Osteoblast (primary cell): ENCODE measurements at regions not wholly inside any gene's neighbourhood (a gene's known extent, or its start where the extent isn't known, plus 50 kb on each side); places are given as distances from the start of the nearest gene placed in this dataset.

Experiments used
- DNase-seq: peaks from one replicate; pipeline ENCODE4 v3.0.0; 2011; ENCODE audit warnings: low spot score, mixed read lengths; ENCODE audit not compliant: insufficient read length; ENCODE audit errors: missing footprints
- H2AFZ ChIP-seq: 2 replicates; pipeline ENCODE4 v1.6.0; 2011; ENCODE audit warnings: mild to moderate bottlenecking, low read length
- H3K27ac ChIP-seq: 2 replicates; pipeline ENCODE4 v1.5.1; 2011; ENCODE audit warnings: mild to moderate bottlenecking, low read depth, low read length, moderate library complexity
- H3K27me3 ChIP-seq: 2 replicates; pipeline ENCODE4 v1.6.0; 2012; ENCODE audit warnings: mild to moderate bottlenecking, control low read depth, inconsistent platforms, low read length, moderate library complexity; ENCODE audit not compliant: insufficient read depth
- H3K36me3 ChIP-seq: 2 replicates; pipeline ENCODE4 v1.5.1; 2011; ENCODE audit warnings: mild to moderate bottlenecking, low read length, control low read depth, moderate library complexity; ENCODE audit not compliant: insufficient read depth
- H3K4me1 ChIP-seq: 2 replicates; pipeline ENCODE4 v1.5.1; 2011; ENCODE audit warnings: mild to moderate bottlenecking, low read length, control low read depth, moderate library complexity; ENCODE audit not compliant: insufficient read depth
- H3K4me2 ChIP-seq: 2 replicates; pipeline ENCODE4 v1.6.0; 2011; ENCODE audit warnings: mild to moderate bottlenecking, low read length; ENCODE audit not compliant: insufficient read depth
- H3K4me3 ChIP-seq: fragments of 200-600 bp; sonication (generic); 3 replicates; pipeline ENCODE4 v1.5.1; 2012; ENCODE audit warnings: mild to moderate bottlenecking, low read length, inconsistent platforms; ENCODE audit not compliant: insufficient read depth
- H3K79me2 ChIP-seq: 2 replicates; pipeline ENCODE4 v1.6.0; 2012; ENCODE audit warnings: mild to moderate bottlenecking, low read length, control low read depth, inconsistent platforms; ENCODE audit not compliant: insufficient read depth
- H3K9me3 ChIP-seq: 2 replicates; pipeline ENCODE4 v1.5.1; 2011; ENCODE audit warnings: low read depth, low read length, control low read depth
- H4K20me1 ChIP-seq: 2 replicates; pipeline ENCODE4 v1.6.0; 2012; ENCODE audit warnings: mild to moderate bottlenecking, low read length, control low read depth; ENCODE audit not compliant: insufficient read depth
- CTCF ChIP-seq: IDR thresholded peaks from 2 replicates; pipeline ENCODE4 v1.5.1; 2011; ENCODE audit warnings: mild to moderate bottlenecking, low read depth, low read length, moderate library complexity; ENCODE audit errors: extremely low read depth

GRCh38 chr6:9851006-9851405 is 563.9 kb downstream of the TFAP2A start:
- Histone ChIP-seq H3K4me2 (no peak overlapping the region), H3K4me1 (no peaks in the 10 kb centered on the region), H3K9me3 (peaks cover 6% of the 10 kb centered on the region), H4K20me1 (no peaks in the 10 kb centered on the region), H3K27ac (no peak overlapping the region), H2AFZ (no peak overlapping the region), H3K27me3 (no peaks in the 10 kb centered on the region), H3K36me3 (no peaks in the 10 kb centered on the region), H3K4me3 (no peak overlapping the region), H3K79me2 (no peaks in the 10 kb centered on the region)
- no peak for TF ChIP-seq CTCF
- DNase-seq = no peak

DNA sequence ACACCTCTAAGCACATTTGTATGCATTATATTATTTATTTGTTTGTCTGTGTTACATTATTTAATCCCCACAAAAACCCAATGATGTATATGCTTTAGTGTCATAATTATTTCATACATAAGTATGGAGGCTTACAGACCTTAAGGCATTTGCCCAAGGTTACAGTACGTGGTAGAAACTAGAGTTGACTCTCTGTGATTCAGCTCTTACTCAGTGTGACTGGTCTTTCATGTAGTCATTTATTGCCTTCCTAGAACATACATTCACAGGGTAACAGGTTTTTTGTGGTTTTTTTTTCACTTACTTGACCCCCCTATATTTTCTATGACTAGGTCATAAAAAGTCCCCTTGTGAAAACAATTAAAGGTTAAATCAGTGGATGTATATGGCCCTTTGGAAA is 566.8 kb downstream of the TFAP2A start:
- Histone ChIP-seq H3K4me1 (no peaks in the 10 kb centered on the region), H3K36me3 (no peaks in the 10 kb centered on the region), H3K27me3 (no peaks in the 10 kb centered on the region), H3K4me3 (no peak overlapping the region), H3K9me3 (peaks cover 6% of the 10 kb centered on the region), H3K27ac (no peak overlapping the region), H3K79me2 (no peaks in the 10 kb centered on the region), H2AFZ (no peak overlapping the region), H3K4me2 (no peak overlapping the region), H4K20me1 (no peaks in the 10 kb centered on the region)
- TF ChIP-seq CTCF = no peak
- DNase-seq = no peak

- Histone ChIP-seq H3K4me3 (no peak overlapping the region), H3K9me3 (peaks cover 3% of the 10 kb centered on the region), H3K36me3 (no peaks in the 10 kb centered on the region), H4K20me1 (no peaks in the 10 kb centered on the region), H3K4me1 (no peaks in the 10 kb centered on the region), H2AFZ (no peak overlapping the region), H3K27ac (no peak overlapping the region), H3K4me2 (no peak overlapping the region), H3K27me3 (no peaks in the 10 kb centered on the region), H3K79me2 (no peaks in the 10 kb centered on the region)
- TF ChIP-seq CTCF = no peak
- no peak for DNase-seq
Measured at GRCh38 chr6:9841886-9842725, 572.8 kb downstream of the TFAP2A start.

GRCh38 chr6:9834233-9834632 is 580.6 kb downstream of the TFAP2A start:
- no peak overlapping the region for H2AFZ ChIP-seq
- H4K20me1 ChIP-seq = no peaks in the 10 kb centered on the region
- no peaks in the 10 kb centered on the region for H3K27me3 ChIP-seq
- DNase-seq = no peak
- no peak for TF ChIP-seq CTCF
- no peaks in the 10 kb centered on the region for H3K4me1 ChIP-seq
- H3K79me2 ChIP-seq = no peaks in the 10 kb centered on the region
- H3K36me3 ChIP-seq = no peaks in the 10 kb centered on the region
- no peak overlapping the region for H3K4me3 ChIP-seq
- no peak overlapping the region for H3K4me2 ChIP-seq
- H3K27ac ChIP-seq = no peak overlapping the region
- no peaks in the 10 kb centered on the region for H3K9me3 ChIP-seq
